ENCODE measurements at regions not wholly inside any gene's neighbourhood (a gene's known extent, or its start where the extent isn't known, plus 50 kb on each side); places are given as distances from the start of the nearest gene placed in this dataset.

GRCh38 chr13:73556902-73557301, 498.1 kb downstream of the KLF5 start:
- no peak for DNase-seq (ENCODE audit: extremely low read depth, low read depth)
- no peak for TF ChIP-seq CTCF (IDR thresholded peaks at IDR 0.05; ENCODE audit: low read depth, low read length, missing control alignments)
- no peak overlapping the region for H3K4me3 ChIP-seq (replicated peaks; ENCODE audit: low read depth, low read length)

- H3K4me3 ChIP-seq (replicated peaks; ENCODE audit: low read depth, low read length) = no peak overlapping the region
- no peak for TF ChIP-seq CTCF (IDR thresholded peaks at IDR 0.05; ENCODE audit: low read depth, low read length, missing control alignments)
- DNase-seq (ENCODE audit: extremely low read depth, low read depth) = no peak
Observed at GRCh38 chr13:73556128-73556527, 497.3 kb downstream of the KLF5 start.

GRCh38 chr13:73551736-73552135, 492.9 kb downstream of the KLF5 start:
- H3K4me3 ChIP-seq (replicated peaks; ENCODE audit: low read depth, low read length) = no peak overlapping the region
- no peak for TF ChIP-seq CTCF (IDR thresholded peaks at IDR 0.05; ENCODE audit: low read depth, low read length, missing control alignments)
- DNase-seq (ENCODE audit: extremely low read depth, low read depth) = no peak

- DNase-seq (ENCODE audit: extremely low read depth, low read depth) = no peak
- H3K4me3 ChIP-seq (replicated peaks; ENCODE audit: low read depth, low read length) = no peak overlapping the region
- TF ChIP-seq CTCF (IDR thresholded peaks at IDR 0.05; ENCODE audit: low read depth, low read length, missing control alignments) = no peak
Observed at GRCh38 chr13:73549717-73550116, 490.9 kb downstream of the KLF5 start.

GRCh38 chr13:73548449-73548848, 489.6 kb downstream of the KLF5 start:
- no peak for TF ChIP-seq CTCF (IDR thresholded peaks at IDR 0.05; ENCODE audit: low read depth, low read length, missing control alignments)
- no peak for DNase-seq (ENCODE audit: extremely low read depth, low read depth)
- H3K4me3 ChIP-seq (replicated peaks; ENCODE audit: low read depth, low read length) = no peak overlapping the region

- no peak overlapping the region for H3K4me3 ChIP-seq (replicated peaks; ENCODE audit: low read depth, low read length)
- TF ChIP-seq CTCF (IDR thresholded peaks at IDR 0.05; ENCODE audit: low read depth, low read length, missing control alignments) = no peak
- DNase-seq (ENCODE audit: extremely low read depth, low read depth) = no peak
Observed at GRCh38 chr13:73547239-73547638, 488.4 kb downstream of the KLF5 start.

- no peak overlapping the region for H3K4me3 ChIP-seq (replicated peaks; ENCODE audit: low read depth, low read length)
- no peak for TF ChIP-seq CTCF (IDR thresholded peaks at IDR 0.05; ENCODE audit: low read depth, low read length, missing control alignments)
- DNase-seq (ENCODE audit: extremely low read depth, low read depth) = no peak
Observed at GRCh38 chr13:73544175-73544574, 485.4 kb downstream of the KLF5 start.

Measured in HFF-Myc (cell line).